ENCODE measurements at regions not wholly inside any gene's neighbourhood (a gene's known extent, or its start where the extent isn't known, plus 50 kb on each side); places are given as distances from the start of the nearest gene placed in this dataset.

GRCh38 chr4:13299343-13299742 lies 184.8 kb downstream of the RAB28 start:
- Histone ChIP-seq H3K79me2 (ENCODE audit: control insufficient read depth, insufficient read depth, low read length) (no peaks in the 10 kb centered on the region), H2AFZ (ENCODE audit: insufficient read depth, low read depth, low read length, poor library complexity, severe bottlenecking) (no peak overlapping the region), H3K36me3 (replicated peaks in 1 of 2; ENCODE audit: control extremely low read depth in 1 of 2, control insufficient read depth in 1 of 2, extremely low read depth in 1 of 2, insufficient read depth in 2 of 2, low read length in 1 of 2) (no peaks in the 10 kb centered on the region), H3K4me1 (ENCODE audit: control insufficient read depth in 2 of 2, insufficient read depth in 2 of 2, low read length in 2 of 2) (no peaks in the 10 kb centered on the region), H3K27ac (ENCODE audit: low read length in 2 of 2) (no peak overlapping the region), H3K27me3 (replicated peaks in 1 of 4; ENCODE audit: control extremely low read depth in 1 of 4, control insufficient read depth in 3 of 4, insufficient read depth in 4 of 4, low read length in 3 of 4) (no peaks in the 10 kb centered on the region), H3K9me3 (ENCODE audit: control extremely low read depth in 1 of 3, control insufficient read depth in 2 of 3, insufficient read depth in 1 of 3, low read length in 2 of 3) (peaks cover 4 to 17% (median 8%) of the 10 kb centered on the region in 3 donors), H3K4me2 (replicated peaks; ENCODE audit: low read depth, low read length, poor library complexity, severe bottlenecking) (no peak overlapping the region), H3K4me3 (ENCODE audit: control extremely low read depth in 1 of 5, extremely low read depth in 1 of 5, insufficient read depth in 1 of 5, low read depth in 2 of 5, low read length in 4 of 5) (no peak overlapping the region), H4K20me1 (ENCODE audit: control insufficient read depth, insufficient read depth, low read length, poor library complexity, severe bottlenecking) (no peaks in the 10 kb centered on the region), H3K9ac (ENCODE audit: low read length) (no peak overlapping the region)
- Mint-ChIP-seq H3K27me3 (no peaks in the 10 kb centered on the region), H3K9me3 (ENCODE audit: insufficient read depth) (peaks cover 17% of the 10 kb centered on the region), H3K4me3 (no peak overlapping the region), H3K27ac (no peak overlapping the region), H3K4me1 (no peaks in the 10 kb centered on the region)
- TF ChIP-seq CTCF (IDR thresholded peaks at IDR 0.05) (no peak), EZH2 (IDR thresholded peaks at IDR 0.05; ENCODE audit: borderline replicate concordance, insufficient read depth, low read depth, low read length, poor library complexity, severe bottlenecking) (no peak)
- ATAC-seq (ENCODE audit: low read depth) (no peak), DNase-seq (no peak)
- WGBS (ENCODE audit: insufficient coverage): 89% methylated on average over 1 of the region's 2 CpGs
- CTCF ChIA-PET: no interaction called here
- POLR2A ChIA-PET: no interaction called here
- intact Hi-C loops (cut with micrococcal nuclease): no loop called here

DNA sequence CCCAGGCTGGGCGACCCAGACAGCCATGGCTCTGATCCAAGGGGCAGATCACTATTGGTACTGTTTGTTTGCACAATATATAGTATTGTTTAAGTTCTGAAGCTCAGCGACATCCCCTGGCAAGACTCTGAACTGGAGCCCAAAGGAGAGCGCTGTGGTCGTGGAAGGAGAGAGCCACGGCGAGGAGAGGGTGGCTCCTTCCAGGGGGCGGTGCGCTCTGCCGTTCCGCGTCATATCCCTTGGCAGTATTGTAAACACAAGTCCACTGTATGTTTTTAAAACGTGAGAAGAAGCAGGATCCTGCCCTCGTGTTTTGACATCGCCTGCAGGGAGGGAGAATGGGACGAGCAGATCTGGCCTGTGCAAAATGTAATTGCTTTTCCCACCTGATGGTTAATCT lies 185.5 kb downstream of the RAB28 start:
- no peaks in the 10 kb centered on the region for H3K27me3 ChIP-seq (replicated peaks in 1 of 4; ENCODE audit: control extremely low read depth in 1 of 4, control insufficient read depth in 3 of 4, insufficient read depth in 4 of 4, low read length in 3 of 4)
- no peak overlapping the region for H3K4me3 ChIP-seq (ENCODE audit: control extremely low read depth in 1 of 5, extremely low read depth in 1 of 5, insufficient read depth in 1 of 5, low read depth in 2 of 5, low read length in 4 of 5)
- no peaks in the 10 kb centered on the region for H3K36me3 ChIP-seq (replicated peaks in 1 of 2; ENCODE audit: control extremely low read depth in 1 of 2, control insufficient read depth in 1 of 2, extremely low read depth in 1 of 2, insufficient read depth in 2 of 2, low read length in 1 of 2)
- H3K27ac Mint-ChIP-seq: no peak overlapping the region
- no peaks in the 10 kb centered on the region for H3K27me3 Mint-ChIP-seq
- WGBS (ENCODE audit: insufficient coverage): 97% methylated on average over 15 of the region's 15 CpGs
- H4K20me1 ChIP-seq (ENCODE audit: control insufficient read depth, insufficient read depth, low read length, poor library complexity, severe bottlenecking): no peaks in the 10 kb centered on the region
- H3K4me2 ChIP-seq (replicated peaks; ENCODE audit: low read depth, low read length, poor library complexity, severe bottlenecking): no peak overlapping the region
- peaks cover 17% of the 10 kb centered on the region for H3K9me3 Mint-ChIP-seq (ENCODE audit: insufficient read depth)
- DNase-seq (no peak), ATAC-seq (ENCODE audit: low read depth) (no peak)
- H3K4me1 ChIP-seq (ENCODE audit: control insufficient read depth in 2 of 2, insufficient read depth in 2 of 2, low read length in 2 of 2): no peaks in the 10 kb centered on the region
- H3K4me3 Mint-ChIP-seq: no peak overlapping the region
- H3K79me2 ChIP-seq (ENCODE audit: control insufficient read depth, insufficient read depth, low read length): no peaks in the 10 kb centered on the region
- H3K4me1 Mint-ChIP-seq: no peaks in the 10 kb centered on the region
- ChIA-PET POLR2A (no interaction called here), CTCF (interaction anchor here (0.6 kb wide), 1 partner anchor 350 kb away, joined by 3 read pairs; no protein-coding TSS in a partner anchor)
- intact Hi-C loops (cut with micrococcal nuclease): no loop called here
- no peak overlapping the region for H2AFZ ChIP-seq (ENCODE audit: insufficient read depth, low read depth, low read length, poor library complexity, severe bottlenecking)
- H3K27ac ChIP-seq (ENCODE audit: low read length in 2 of 2): no peak overlapping the region
- peaks cover 4 to 17% (median 8%) of the 10 kb centered on the region in 3 donors for H3K9me3 ChIP-seq (ENCODE audit: control extremely low read depth in 1 of 3, control insufficient read depth in 2 of 3, insufficient read depth in 1 of 3, low read length in 2 of 3)
- TF ChIP-seq EZH2 (IDR thresholded peaks at IDR 0.05; ENCODE audit: borderline replicate concordance, insufficient read depth, low read depth, low read length, poor library complexity, severe bottlenecking): no peak
- no peak for TF ChIP-seq CTCF (IDR thresholded peaks at IDR 0.05)
- H3K9ac ChIP-seq (ENCODE audit: low read length): no peak overlapping the region

Data from B cell (primary cell).